ENCODE measurements at regions not wholly inside any gene's neighbourhood (a gene's known extent, or its start where the extent isn't known, plus 50 kb on each side); places are given as distances from the start of the nearest gene placed in this dataset.

- TF ChIP-seq GATA2 (IDR thresholded peaks at IDR 0.05; ENCODE audit: low read depth, low read length): no peak
- no peak for TF ChIP-seq GATA3 (IDR thresholded peaks at IDR 0.05; ENCODE audit: low read depth, low read length)
These were observed 136.0 kb upstream of the DAZL start for GRCh38 chr3:16741103-16741758.
